Neural cell (in vitro differentiated cells): ENCODE measurements at regions not wholly inside any gene's neighbourhood (a gene's known extent, or its start where the extent isn't known, plus 50 kb on each side); places are given as distances from the start of the nearest gene placed in this dataset.

Source experiments
- H2AFZ ChIP-seq: fragments of 200-600, 300-800 bp; sonication (generic), shearing (Covaris generic); 2 replicates; pipeline ENCODE4 v1.6.0; 2014; ENCODE audit warnings: low read depth, mild to moderate bottlenecking, antibody characterized with exemption, low read length, moderate library complexity
- H3F3A ChIP-seq: fragments of 200-600 bp; shearing (Covaris generic); 2 replicates; pipeline ENCODE4 v1.6.1; 2016; ENCODE audit warnings: mild to moderate bottlenecking, moderate library complexity, mixed read lengths, antibody characterized with exemption, low read length; ENCODE audit not compliant: insufficient read depth, poor library complexity, severe bottlenecking
- H3K27ac ChIP-seq: fragments of 200-600, 300-800 bp; sonication (generic), shearing (Covaris generic); 2 replicates; pipeline ENCODE4 v1.5.1; 2014; ENCODE audit warnings: mild to moderate bottlenecking, low read length, moderate library complexity
- H3K27me3 ChIP-seq: fragments of 300-800, 200-600 bp; sonication (generic), shearing (Covaris generic); 2 replicates; pipeline ENCODE4 v1.6.0; 2014; ENCODE audit warnings: mild to moderate bottlenecking, low read depth, low read length, moderate library complexity; ENCODE audit not compliant: insufficient read depth
- H3K36me3 ChIP-seq: fragments of 300-800, 200-600 bp; sonication (generic), shearing (Covaris generic); 2 replicates; pipeline ENCODE4 v1.5.1; 2014; ENCODE audit warnings: mild to moderate bottlenecking, antibody characterized with exemption, low read length, moderate library complexity; ENCODE audit not compliant: insufficient read depth
- H3K4me2 ChIP-seq: fragments of 300-800, 200-600 bp; sonication (generic), shearing (Covaris generic); 2 replicates; pipeline ENCODE4 v1.6.0; 2014; ENCODE audit warnings: mild to moderate bottlenecking, low read length
- H3K4me3 ChIP-seq: fragments of 300-800, 200-600 bp; sonication (generic), shearing (Covaris generic); 2 replicates; pipeline ENCODE4 v1.5.1; 2014; ENCODE audit warnings: mild to moderate bottlenecking, low read length, moderate library complexity
- H3K79me2 ChIP-seq: fragments of 200-600 bp; shearing (Covaris generic); replicated peaks from 2 replicates; pipeline ENCODE4 v1.6.0; 2014; ENCODE audit warnings: mild to moderate bottlenecking, low read length, moderate library complexity; ENCODE audit not compliant: insufficient read depth
- H3K9ac ChIP-seq: fragments of 300-800, 200-600 bp; sonication (generic), shearing (Covaris generic); 2 replicates; pipeline ENCODE4 v1.6.1; 2016; ENCODE audit warnings: mild to moderate bottlenecking, low read length, mixed read lengths
- H3K9me2 ChIP-seq: fragments of 200-600 bp; shearing (Covaris generic); 2 replicates; pipeline ENCODE4 v1.6.1; 2016; ENCODE audit warnings: mild to moderate bottlenecking, low read length, mixed read lengths; ENCODE audit not compliant: insufficient read depth
- H3K9me3 ChIP-seq: fragments of 200-600, 300-800 bp; sonication (generic), shearing (Covaris generic); 2 replicates; pipeline ENCODE4 v1.6.1; 2016; ENCODE audit warnings: mild to moderate bottlenecking, mixed run types, low read length, moderate library complexity, mixed read lengths
- H4K20me1 ChIP-seq: fragments of 200-600 bp; shearing (Covaris generic); 2 replicates; pipeline ENCODE4 v1.6.1; 2016; ENCODE audit warnings: mild to moderate bottlenecking, mixed run types; ENCODE audit not compliant: insufficient read depth
- EP300 ChIP-seq: fragments of 450-650 bp; conservative IDR thresholded peaks from 2 replicates; pipeline ENCODE4 v1.6.1; 2014; ENCODE audit warnings: antibody characterized with exemption, mild to moderate bottlenecking, moderate library complexity; ENCODE audit not compliant: poor library complexity, severe bottlenecking
- EZH2 ChIP-seq: fragments of 200-600, 300-800 bp; shearing (Covaris generic), sonication (generic); IDR thresholded peaks from 2 replicates; pipeline ENCODE4 v1.6.1; 2014; ENCODE audit warnings: antibody characterized with exemption, low read length, borderline replicate concordance, mild to moderate bottlenecking; ENCODE audit not compliant: insufficient read depth, poor library complexity, severe bottlenecking
- MXI1 ChIP-seq: fragments of 450-650 bp; conservative IDR thresholded peaks from 2 replicates; pipeline ENCODE4 v1.6.1; 2014; ENCODE audit warnings: antibody characterized with exemption, mild to moderate bottlenecking; ENCODE audit not compliant: poor library complexity, severe bottlenecking
- POLR2AphosphoS5 ChIP-seq: IDR thresholded peaks from 2 replicates; pipeline ENCODE4 v1.6.1; 2012
- RAD21 ChIP-seq: fragments of 450-650 bp; conservative IDR thresholded peaks from 2 replicates; pipeline ENCODE4 v1.6.1; 2014; ENCODE audit warnings: antibody characterized with exemption, mild to moderate bottlenecking, moderate library complexity
- SMC3 ChIP-seq: fragments of 450-650 bp; conservative IDR thresholded peaks from 2 replicates; pipeline ENCODE4 v1.6.1; 2014; ENCODE audit warnings: antibody characterized with exemption, mild to moderate bottlenecking, moderate library complexity; ENCODE audit not compliant: poor library complexity
- TAF1 ChIP-seq: IDR thresholded peaks from 2 replicates; pipeline ENCODE4 v1.6.1; 2012; ENCODE audit warnings: low read depth
- TF ChIP-seq, protein P1 (sequence below): IDR thresholded peaks from 2 replicates; pipeline ENCODE4 v1.6.1; 2012; ENCODE audit warnings: borderline replicate concordance
- TF ChIP-seq, protein P2 (sequence below): fragments of 450-650 bp; IDR thresholded peaks from 2 replicates; pipeline ENCODE4 v1.5.1; 2014; ENCODE audit warnings: antibody characterized with exemption, mild to moderate bottlenecking, moderate library complexity; ENCODE audit not compliant: poor library complexity, severe bottlenecking

DNA sequence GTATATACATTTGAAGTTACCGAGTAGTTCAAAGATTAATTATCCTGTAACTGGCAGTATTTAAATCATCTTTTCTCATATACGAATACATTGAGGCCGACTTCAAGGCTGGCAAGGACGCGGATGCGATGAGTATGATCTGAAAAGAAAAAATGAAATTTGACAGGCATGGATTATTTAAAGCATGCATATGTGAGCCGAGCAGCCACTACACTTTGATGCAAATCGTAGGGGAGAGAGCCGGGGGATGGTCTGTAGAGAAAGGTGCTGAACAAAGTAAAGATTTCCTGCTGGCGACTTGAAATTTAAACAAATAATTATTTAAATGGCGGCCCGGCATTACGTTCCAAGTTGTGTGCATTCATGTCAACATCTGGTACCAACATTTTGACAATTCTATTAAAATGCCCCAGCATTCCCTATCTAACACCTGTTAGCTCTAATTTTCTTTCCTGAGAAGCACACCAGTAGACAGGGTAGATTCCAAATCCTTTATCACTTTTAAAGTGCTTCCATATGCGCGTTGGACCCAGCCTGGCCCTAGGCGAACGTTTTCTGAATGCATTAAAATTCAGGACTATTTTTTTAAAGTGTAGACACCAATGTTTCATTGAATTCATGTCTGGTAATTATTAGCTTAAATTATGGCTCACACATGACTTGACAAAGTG lies 188.7 kb downstream of the EMX2 start:
- Histone ChIP-seq H3K27me3 (peaks cover 32% of the 10 kb centered on the region), H2AFZ (no peak overlapping the region), H3K4me3 (no peak overlapping the region), H3F3A (no peaks in the 10 kb centered on the region), H3K36me3 (no peaks in the 10 kb centered on the region), H3K9ac (no peak overlapping the region), H3K79me2 (no peaks in the 10 kb centered on the region), H3K9me2 (no peaks in the 10 kb centered on the region), H4K20me1 (no peaks in the 10 kb centered on the region), H3K9me3 (no peaks in the 10 kb centered on the region), H3K4me2 (no peak overlapping the region), H3K27ac (no peak overlapping the region)
- no peak for TF ChIP-seq RAD21
- TF ChIP-seq POLR2AphosphoS5, result no peak
- TF ChIP-seq SMC3, result no peak
- TF ChIP-seq MXI1, result no peak
- TF ChIP-seq, protein P1, sequence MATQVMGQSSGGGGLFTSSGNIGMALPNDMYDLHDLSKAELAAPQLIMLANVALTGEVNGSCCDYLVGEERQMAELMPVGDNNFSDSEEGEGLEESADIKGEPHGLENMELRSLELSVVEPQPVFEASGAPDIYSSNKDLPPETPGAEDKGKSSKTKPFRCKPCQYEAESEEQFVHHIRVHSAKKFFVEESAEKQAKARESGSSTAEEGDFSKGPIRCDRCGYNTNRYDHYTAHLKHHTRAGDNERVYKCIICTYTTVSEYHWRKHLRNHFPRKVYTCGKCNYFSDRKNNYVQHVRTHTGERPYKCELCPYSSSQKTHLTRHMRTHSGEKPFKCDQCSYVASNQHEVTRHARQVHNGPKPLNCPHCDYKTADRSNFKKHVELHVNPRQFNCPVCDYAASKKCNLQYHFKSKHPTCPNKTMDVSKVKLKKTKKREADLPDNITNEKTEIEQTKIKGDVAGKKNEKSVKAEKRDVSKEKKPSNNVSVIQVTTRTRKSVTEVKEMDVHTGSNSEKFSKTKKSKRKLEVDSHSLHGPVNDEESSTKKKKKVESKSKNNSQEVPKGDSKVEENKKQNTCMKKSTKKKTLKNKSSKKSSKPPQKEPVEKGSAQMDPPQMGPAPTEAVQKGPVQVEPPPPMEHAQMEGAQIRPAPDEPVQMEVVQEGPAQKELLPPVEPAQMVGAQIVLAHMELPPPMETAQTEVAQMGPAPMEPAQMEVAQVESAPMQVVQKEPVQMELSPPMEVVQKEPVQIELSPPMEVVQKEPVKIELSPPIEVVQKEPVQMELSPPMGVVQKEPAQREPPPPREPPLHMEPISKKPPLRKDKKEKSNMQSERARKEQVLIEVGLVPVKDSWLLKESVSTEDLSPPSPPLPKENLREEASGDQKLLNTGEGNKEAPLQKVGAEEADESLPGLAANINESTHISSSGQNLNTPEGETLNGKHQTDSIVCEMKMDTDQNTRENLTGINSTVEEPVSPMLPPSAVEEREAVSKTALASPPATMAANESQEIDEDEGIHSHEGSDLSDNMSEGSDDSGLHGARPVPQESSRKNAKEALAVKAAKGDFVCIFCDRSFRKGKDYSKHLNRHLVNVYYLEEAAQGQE, result no peak
- TF ChIP-seq EP300, result no peak
- TF ChIP-seq EZH2, result no peak
- TF ChIP-seq, protein P2, sequence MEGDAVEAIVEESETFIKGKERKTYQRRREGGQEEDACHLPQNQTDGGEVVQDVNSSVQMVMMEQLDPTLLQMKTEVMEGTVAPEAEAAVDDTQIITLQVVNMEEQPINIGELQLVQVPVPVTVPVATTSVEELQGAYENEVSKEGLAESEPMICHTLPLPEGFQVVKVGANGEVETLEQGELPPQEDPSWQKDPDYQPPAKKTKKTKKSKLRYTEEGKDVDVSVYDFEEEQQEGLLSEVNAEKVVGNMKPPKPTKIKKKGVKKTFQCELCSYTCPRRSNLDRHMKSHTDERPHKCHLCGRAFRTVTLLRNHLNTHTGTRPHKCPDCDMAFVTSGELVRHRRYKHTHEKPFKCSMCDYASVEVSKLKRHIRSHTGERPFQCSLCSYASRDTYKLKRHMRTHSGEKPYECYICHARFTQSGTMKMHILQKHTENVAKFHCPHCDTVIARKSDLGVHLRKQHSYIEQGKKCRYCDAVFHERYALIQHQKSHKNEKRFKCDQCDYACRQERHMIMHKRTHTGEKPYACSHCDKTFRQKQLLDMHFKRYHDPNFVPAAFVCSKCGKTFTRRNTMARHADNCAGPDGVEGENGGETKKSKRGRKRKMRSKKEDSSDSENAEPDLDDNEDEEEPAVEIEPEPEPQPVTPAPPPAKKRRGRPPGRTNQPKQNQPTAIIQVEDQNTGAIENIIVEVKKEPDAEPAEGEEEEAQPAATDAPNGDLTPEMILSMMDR, result no peak
- TF ChIP-seq TAF1, result no peak

DNA sequence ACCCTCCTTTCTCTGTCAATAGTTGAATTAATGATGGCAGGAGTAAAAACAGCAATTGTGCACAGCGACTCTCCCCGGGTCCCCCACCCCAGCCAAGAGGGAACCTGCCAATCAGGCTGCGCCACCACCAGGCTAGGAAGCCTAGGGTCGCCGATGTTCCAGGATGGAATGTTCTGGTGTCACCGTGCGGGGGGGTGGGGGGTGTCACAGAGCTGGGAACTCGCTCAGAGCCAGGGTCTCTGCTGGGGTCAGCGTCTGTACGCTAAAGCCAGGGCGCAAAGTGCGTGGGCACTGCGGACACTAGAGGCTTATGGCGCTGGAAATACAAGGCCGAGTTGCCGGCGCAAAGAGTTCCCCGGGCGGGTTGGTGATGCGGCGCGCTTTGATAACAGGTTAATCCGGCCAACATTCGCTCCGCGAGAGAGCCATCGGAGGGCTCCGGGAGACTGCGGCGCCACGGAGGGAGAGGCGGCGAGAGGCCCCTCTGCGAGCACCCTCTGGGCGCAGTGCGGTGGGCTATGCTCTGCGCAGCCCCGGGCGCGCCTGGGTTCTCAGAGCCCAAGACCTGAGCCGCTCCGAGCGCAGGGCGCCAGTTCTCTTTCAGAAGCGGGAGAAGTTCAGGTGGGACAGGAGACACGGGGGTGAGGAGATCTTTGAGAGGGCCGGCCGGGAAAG lies 192.3 kb downstream of the EMX2 start:
- no peak overlapping the region for H2AFZ ChIP-seq
- H3K9me2 ChIP-seq, result no peaks in the 10 kb centered on the region
- H3K9ac ChIP-seq, result no peak overlapping the region
- no peaks in the 10 kb centered on the region for H3K79me2 ChIP-seq
- no peak for TF ChIP-seq EZH2
- no peak for TF ChIP-seq SMC3
- TF ChIP-seq, protein P1, result no peak
- peak; percentile 14 for TF ChIP-seq POLR2AphosphoS5
- peaks cover 52% of the 10 kb centered on the region for H3K27me3 ChIP-seq
- H3F3A ChIP-seq, result no peaks in the 10 kb centered on the region
- no peaks in the 10 kb centered on the region for H3K9me3 ChIP-seq
- H3K4me2 ChIP-seq, result no peak overlapping the region
- H4K20me1 ChIP-seq, result no peaks in the 10 kb centered on the region
- H3K36me3 ChIP-seq, result no peaks in the 10 kb centered on the region
- H3K27ac ChIP-seq, result no peak overlapping the region
- H3K4me3 ChIP-seq, result peak overlapping the region; percentile 59
